HG03520 (cell line): ENCODE measurements at regions not wholly inside any gene's neighbourhood (a gene's known extent, or its start where the extent isn't known, plus 50 kb on each side); places are given as distances from the start of the nearest gene placed in this dataset.
"Not testable (repeated sequence)": the region's sequence is repeated elsewhere in the genome, so short reads cannot be mapped to it uniquely, and the experiment has no call there.

ENCODE experiments used
- ATAC-seq: cut with Tn5 transposase; IDR thresholded peaks from one replicate; pipeline ENCODE4 v1.9.1; 2021; ENCODE audit warnings: mild to moderate bottlenecking, moderate library complexity; ENCODE audit not compliant: unreplicated experiment

DNA sequence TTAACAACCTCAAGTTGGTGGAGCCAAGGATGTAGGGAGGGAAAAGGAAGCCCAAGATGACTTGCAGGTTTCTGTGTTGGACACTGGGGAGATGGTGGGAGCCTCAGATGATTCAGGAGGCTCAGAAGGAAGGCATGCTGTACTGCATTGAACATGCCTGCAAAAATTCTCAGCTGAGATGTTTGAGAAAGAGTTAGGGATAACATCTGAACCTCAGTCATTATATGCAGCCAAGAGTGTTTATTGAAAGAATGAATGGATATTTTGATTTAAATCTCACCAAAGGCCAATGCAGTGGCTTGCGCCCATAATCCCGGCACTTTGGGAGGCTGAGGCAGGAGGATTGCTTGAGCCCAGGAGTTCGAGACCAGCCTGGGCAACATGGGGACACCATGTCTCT, 243.0 kb downstream of the MYCN start:
- no peak for ATAC-seq

DNA sequence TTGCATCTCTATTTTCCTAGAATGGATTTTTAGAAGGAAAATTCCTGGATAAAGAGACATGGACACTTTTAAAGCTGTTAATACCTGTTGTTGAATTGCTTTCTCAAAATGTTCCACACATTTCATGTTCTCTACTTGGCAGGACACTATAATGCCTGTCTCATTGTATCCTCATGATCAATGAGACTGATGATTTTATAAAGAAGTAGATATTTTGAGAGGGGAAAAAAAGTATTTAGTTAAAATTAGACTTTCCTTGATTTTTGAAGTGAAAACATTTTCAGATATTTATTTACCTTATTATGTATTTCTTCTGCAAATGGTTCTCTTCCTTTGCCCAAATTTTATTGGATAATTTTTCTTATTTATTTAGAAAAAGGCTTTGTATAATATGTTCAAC, 242.5 kb downstream of the MYCN start:
- ATAC-seq, result no peak

DNA sequence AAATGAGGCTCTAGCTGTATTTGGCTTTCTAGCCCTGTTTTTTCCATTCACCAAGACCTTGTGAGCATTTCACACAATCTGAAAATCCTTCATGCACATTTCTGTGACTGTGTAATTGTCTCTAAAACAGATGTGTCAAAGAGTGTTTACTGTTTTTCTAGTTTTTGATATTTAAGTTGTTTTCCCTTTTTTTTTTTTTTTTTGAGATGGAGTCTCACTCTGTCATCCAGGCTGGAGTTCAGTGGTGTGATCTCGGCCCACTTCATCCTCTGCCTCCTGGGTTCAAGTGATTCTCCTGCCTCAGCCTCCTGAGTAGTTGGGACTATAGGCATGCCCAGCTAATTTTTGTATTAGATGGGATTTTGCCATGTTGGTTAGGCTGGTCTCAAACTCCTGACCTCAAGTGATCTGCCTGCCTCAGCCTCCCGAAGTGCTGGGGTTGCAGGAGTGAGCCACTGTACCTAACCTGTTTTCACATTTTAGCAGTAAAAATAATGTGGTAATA, 242.0 kb downstream of the MYCN start:
- ATAC-seq, result not testable (repeated sequence)

DNA sequence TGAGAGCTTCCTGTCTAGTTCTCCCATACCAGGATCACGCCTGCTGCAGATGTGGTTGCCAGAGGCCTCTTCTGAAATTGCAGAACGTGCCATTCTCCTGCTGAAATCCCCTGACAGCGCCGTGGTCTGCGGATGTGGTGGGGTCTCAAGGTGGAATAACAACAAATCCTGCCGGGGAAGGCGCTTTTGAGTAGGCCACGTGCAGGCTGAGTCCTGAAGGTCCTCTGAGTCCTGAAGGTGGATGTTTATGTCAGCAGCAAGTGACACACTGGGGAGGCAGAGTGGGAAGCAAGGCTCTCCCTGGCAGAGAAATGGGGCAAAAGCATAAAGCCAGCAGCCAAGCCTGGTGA, 241.4 kb downstream of the MYCN start:
- no peak for ATAC-seq

DNA sequence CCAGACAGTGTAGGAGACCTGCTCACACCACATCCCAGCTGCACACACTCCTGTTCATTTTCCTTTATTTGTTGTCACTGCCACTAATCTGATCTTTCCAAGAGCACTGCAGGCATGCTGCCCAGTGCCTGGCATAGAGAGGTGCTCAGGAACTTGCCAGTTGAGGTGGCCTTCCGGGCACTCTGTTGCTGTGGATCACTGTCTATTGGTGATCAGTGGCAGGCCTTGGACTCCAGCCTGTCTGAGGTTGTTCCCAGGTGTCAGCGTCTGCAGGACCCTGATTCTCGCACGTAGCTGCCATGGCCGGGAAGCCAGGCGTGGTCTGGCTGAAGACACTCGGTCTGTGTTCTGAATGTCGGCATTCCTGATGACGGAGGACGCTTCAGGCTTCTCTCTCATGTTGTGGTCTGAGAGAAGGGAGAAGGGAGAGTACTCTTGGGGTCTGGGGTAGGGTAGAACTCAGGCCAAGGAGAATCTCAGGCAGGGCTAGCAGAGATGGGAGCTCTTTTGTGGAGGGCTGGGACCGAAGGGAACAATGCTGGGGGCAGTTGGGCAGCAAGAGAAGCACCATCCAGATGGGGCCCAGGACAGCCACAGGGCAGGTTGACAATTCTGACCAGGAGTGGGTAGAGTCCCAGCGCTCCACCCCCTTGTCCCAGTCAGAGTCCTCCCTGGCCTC, 240.9 kb downstream of the MYCN start:
- ATAC-seq, result no peak

DNA sequence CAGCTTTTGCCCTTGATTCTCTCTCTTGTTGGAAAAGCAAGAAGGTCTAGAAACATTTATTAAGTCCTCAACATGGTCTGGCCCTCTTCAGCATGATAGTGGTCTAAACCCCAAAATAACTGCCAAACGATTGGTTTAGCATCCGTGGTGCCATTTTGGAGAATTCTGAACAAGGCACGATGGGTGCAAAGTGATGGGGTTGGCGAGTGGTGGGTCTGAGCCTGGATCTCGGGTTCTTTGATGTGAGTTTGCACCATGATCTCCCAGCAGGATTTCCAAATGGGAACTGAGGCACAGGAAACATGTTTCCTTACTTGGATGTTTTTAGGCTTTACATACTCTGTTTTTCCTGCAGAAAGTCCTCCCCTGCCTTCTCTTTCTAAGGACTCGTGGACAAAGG, 240.3 kb downstream of the MYCN start:
- no peak for ATAC-seq

DNA sequence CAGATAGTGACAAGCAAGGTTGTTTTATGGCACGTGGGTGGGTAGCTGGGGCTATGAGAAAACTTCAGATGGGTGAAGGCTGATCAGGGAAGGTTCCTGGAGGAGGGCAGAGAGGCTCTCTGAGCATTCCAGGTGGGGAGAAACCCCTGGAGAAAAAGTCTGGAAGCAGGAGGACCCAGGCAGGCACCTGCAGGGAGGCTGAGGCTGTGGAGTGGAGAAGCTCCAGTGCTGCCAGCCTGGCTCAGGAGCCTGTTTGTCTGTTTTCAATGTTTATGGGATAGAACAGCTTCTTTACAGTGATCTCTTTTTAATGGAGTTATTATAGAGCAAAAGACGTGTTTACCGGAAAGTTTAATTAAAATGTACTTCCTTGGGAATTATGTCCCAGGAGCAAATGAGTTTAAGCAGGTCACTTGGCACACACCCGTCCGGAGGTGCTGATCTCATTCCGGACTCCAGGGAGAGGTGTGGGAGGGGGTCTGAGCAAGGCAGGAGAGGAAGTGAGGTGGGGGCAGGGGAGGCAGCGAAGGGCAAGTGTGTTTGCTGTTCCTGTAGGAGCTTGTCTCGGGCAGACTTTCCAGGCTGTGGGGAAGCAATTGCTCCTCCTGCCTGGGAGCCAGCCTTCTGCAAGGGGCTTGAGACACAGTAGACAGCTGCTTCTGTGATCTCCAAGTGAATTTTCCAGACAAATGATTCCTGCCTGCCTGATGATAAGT, 239.5 kb downstream of the MYCN start:
- no peak for ATAC-seq

DNA sequence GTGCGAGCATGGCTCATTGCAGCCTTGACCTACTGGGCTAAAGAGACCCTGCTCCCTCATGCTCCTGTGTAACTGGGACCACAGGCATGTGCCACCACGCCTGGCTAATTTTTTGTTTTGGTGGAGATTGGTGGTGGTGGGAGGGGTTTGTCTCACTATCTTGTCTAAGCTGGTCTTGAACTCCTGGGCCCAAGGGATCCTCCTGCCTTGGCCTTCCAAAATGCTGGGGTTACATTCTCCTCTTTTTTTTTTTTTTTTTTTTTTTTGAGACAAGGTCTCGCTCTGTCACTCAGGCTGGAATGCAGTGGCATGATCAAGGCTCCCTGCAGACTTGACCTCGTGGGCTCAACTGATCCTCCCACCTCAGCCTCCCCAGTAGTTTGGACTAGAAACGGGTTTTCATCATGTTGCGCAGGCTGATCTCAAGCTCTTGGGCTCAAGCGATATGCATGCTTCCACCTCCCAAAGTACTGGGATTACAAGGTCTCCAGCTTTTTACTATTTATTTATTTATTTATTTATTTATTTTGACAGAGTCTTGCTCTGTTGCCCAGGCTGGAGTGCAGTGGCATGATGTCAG, 238.3 kb downstream of the MYCN start:
- ATAC-seq, result no peak

DNA sequence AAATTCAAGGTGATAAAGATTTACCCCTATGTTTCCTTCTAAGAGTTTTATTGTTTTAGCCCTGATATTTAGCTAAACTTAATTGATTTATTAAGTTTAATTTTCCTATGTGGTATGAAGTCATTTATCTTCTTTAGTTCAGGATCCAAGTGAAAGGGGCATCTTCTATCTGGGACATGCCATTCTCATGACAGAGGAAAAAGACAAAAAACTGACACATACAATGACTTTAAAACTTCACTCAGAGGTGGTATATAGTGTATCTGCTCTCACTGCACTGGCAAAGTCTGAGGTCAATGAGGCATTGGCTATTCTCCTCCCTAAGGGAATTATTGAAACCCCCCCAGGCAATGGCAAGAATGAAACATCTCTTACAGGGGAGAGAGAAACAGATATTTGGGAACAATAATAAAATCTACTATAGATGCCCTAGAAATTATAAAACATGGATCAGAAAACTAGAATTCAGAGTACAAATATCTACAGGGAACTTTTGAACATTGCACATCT, 237.4 kb downstream of the MYCN start:
- no peak for ATAC-seq

DNA sequence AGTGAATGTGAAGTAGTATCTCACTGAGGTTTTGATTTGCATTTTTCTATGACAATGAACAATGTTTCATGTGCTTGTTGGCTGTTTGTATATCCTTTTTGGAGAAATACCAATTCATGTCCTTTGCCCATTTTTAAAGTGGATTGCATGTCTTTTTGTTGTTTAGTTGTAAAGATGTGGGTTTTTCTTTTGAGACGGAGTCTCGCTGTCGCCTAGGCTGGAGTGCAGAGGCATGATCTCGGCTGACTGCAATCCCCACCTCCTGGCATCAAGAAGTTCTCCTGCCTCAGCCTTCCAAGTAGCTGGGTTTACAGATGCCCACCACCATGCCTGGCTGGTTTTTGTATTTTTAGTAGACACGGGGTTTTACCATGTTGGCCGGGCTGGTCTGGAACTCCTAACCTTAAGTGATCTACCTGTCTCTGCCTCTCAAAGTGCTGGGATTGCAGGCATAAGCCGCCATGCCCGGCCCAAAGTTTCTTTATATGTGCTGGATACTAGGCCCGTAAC, 236.7 kb downstream of the MYCN start:
- ATAC-seq, result no peak

DNA sequence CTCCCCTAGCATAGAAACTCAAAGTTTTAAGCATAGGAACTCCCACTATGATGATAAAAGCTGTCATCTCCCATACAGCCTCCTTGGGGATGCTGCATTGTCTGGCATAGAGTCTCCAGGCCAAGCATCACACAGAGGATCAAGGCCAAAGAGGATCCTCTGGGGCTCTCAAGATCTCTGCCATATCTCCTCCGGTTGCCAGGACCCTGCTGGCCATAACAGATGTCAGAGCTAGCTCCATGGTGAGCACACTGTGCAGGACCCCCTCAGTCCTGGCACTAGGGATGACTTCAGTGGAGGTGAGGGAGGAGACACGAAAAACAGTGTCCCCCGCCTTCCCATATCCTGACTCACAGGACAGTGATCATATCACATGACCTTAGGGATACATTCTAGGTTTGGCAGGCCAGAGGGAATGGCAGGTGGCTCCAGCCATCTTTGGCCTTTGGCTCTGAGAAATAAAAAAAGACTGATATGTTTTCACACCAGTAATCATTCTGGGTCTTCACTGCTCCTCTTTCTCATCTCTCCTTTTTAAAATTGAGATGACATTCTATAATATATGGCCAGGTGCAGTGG, 235.0 kb downstream of the MYCN start:
- no peak for ATAC-seq

DNA sequence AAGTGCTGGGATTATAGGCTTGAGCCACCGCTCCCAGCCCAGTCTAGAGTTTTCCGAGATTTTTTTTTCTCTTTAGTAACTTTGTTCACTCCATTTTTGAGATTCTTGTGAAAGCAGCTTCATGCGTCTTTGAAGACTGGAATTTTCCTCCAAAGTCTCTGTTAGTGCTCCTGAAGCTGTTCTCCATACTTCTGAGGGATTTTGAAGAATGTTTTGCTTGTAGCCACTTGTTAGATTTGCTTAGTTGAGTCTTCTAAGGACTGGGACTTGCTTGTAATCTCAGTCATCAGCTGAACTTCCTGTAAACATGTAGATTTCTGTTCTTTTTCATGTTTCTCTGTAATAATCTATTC, 234.3 kb downstream of the MYCN start:
- no peak for ATAC-seq

DNA sequence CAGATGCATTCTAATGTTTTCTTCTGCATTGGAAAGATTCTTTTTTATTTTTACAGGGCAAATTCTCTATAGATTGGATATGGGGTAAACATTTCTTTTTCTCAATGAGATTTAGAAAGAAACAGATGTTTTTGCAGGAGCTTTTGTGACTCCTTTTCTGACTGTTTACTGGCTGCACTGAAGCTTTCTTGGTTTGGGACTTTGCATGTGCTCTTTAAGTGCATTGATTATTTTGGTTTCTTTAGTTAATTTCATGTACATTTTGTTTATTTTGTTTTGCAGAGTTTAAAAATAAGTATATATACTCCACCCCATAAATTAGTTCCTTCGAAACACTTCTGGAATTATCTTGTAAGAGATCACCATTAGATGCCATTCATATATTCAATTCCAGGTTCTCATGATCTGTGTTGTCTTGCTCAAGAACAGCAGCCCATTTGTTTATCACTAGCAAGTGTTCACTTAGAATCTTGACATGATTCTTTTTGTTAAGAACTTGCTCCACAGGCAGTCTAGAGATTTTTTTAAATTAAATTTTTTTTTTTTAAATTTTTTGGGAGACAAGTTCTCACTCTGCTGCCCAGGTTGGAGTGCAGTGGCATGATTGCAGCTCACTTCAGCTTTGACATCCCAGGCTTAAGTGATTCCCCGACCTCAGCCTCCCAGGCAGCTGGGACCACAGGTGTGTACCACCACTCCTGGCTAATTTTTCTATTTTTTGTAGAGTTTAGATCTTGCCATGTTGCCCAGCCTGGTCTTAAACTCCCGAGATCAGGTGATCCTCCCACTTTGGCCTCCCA, 233.7 kb downstream of the MYCN start:
- no peak for ATAC-seq

DNA sequence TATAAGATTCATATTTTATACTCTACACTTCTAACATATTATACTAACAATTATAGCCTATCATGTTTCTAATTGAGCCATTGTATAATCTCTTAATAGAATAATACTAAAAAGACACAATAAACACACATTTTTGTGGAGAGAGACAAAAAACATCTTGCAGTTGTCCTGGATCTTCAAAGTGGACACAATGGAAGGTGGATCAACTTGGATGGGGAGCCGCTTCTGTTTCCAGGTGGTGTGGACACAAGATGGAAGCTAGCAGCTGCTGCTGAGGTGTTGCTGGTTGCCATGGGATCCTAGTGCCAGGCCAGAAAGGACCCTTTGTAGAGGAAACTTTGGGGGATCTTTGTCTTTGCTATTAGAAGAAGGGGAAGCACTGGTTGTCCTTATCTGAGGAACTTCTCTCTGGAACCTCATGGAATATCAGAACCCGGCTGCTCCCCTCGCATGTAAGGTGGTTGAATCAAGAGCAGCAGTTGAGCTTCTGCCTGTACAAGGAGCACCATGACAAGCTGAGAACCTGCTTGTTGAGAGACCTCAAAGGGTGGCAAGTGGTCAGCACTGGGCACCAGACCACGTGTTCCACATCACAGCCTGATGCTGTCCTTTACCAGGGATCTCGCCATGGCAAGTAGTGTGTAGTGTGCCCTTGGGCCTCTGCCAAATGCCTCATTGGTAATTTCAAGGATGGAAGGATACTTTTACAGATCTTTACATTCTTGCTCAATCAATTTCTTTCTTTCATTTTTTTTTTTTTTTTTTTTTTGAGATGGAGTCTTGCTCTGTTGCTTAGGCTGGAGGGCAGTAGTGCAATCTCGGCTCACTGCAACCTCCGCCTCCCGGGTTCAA, 232.2 kb downstream of the MYCN start:
- ATAC-seq, result no peak

DNA sequence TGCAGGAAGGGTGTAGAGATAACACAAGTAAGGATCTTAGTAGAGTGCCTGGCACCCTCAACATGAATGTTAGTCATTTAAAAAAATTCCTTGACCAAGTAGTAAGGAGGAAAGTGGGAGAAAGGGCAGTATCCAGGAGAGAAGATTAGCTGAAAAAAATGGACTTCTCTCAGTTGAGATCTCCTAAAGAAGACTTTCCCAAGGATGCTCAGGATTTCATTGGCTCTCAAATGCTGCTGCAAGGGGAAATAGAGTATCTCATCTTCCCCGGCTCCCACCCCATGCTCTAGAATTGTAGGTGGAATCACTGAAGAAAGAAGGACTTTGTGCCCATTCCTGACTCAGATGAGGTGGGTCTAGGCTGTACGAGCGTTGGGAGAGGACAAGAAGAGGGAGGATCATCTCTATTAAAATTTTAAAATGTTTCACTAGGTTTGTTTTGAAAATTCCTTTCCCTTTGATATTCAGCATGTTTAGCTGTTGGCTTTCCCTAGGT, 231.1 kb downstream of the MYCN start:
- no peak for ATAC-seq

DNA sequence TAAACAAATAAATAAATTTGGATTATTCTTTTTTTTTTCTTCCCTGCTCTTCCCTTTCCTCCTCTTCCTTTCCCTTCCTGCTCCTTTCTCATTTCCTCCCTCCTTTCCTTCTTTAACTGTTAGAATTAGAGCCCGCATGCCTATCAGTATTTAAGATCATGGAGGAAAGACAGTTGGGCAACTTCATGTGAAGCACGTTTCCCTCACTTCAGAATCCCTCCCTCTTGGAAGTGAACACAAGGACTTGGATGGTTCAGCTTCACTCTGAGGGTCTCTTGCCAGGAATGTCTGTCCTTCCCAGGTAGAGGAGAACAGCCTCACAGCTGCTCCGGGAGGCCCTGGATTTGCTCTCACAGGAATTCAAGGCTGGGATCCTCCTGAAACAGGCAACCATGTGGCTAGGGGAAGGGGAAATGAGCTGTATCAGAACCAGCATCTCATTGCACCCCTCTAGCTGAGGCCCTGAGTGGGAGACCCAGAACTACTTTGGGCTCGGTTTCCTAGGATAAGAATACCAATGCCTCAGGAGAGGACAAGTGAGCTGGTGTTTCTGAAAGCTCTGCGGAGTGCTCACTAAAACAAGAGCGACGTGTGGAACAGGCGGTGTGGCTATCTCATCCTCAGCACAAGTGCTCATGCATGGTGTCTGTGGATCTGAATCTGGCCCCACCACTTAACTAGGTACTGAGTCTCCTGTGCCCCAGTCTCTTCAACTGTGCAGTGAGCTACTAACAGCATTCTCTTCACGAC, 230.5 kb downstream of the MYCN start:
- ATAC-seq, result no peak

DNA sequence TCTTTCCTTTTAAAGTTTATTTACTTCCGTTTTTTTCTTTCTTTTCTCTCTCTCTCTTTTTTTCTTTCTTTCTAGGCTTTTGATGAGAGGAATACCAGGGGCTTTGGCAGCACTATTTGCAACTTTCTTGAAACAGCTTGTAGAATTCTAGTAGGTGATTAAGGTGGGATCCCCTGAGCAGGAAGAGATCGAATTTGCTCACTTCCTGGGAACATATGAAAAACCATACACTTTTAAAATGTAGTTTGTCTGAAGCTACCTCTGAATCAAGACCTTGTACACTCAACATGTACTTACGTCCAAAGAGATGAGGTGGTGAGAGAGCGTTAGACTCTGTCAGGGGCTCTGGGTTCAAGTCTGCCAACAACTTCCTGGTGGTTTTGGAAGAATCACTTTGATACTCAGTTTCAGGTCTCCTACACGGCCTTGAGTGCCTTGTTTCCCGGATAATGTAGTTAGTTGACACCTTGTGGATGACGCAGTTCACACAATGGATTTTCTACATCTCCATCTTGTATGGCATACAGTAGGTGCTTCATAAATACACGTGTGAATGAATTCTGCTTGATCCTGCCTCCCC, 229.1 kb downstream of the MYCN start:
- ATAC-seq, result no peak

DNA sequence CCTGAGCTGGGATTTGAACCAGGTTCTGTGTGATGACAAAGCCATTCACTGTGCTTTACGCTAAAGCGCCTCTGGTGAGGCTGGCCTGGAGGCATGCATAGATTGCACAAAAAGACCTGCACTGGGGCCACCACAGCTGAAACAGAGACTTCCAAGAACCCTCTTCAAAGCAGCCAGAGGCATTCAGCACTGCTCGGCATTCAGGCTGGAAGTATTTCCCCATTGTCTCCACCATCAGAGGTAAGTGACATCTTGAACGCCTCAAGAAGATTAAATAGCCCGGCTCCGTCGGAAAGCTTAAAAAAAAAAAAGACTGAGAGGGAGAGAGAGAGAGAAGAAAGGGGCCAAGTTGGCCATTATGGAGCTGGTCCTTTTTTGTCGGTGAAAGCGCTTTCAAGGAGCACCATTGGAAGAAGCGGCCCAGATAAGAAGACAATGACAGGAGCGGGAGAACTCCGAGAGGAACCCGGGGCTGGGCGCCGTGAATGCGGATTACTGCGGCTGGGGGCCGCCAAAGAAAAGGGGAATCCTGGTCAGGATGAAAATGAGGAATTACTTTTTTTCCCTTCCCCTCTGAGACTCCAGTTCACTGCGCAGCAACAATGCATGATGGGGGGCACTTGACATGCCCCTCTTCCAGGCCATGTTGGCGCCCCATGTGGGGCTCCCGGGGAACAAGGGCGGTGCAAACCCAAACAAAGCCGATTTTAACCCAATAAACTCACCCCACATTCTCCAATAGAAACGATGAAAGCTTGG, 228.3 kb downstream of the MYCN start:
- no peak for ATAC-seq
